ENCODE measurements at regions not wholly inside any gene's neighbourhood (a gene's known extent, or its start where the extent isn't known, plus 50 kb on each side); places are given as distances from the start of the nearest gene placed in this dataset.
"Not testable (repeated sequence)": the region's sequence is repeated elsewhere in the genome, so short reads cannot be mapped to it uniquely, and the experiment has no call there.

DNA sequence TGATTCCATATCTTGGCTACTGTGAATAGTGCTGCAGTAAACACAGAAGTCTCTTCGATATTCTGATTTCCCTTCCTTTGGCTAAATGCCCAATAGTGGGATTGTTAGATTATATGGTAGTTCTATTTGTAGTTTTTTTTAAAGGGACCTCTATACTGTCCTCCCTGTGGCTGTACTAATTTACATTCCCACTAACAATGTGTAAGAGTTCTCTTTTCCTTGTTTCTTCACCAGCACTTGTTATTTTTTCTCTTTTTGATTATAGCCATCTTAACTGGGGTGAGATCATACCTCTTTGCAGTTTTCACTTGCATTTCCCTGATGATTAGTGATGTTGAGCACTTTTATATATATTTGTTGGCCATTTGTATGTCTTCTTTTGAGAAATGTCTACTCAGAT lies 102.0 kb downstream of the CARTPT start:
- DNase-seq (ENCODE audit: low spot score) = no peak

DNA sequence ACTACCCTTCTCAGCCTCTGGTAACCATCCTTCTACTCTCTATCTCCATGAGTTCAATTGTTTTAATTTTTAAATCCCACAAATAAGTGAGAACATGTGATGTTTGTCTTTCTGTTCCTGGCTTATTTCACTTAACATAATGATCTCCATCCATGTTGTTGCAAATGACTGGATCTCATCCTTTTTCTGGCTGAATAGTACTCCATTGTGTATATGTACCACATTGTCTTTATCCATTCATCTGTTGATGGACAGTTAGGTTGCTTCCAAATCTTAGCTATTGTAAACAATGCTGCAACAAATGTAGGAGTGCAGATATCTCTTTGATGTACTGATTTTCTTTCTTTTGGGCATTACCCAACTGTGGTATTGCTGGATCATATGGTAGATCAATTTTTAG lies 103.0 kb downstream of the CARTPT start:
- not testable (repeated sequence) for DNase-seq (ENCODE audit: low spot score)

DNA sequence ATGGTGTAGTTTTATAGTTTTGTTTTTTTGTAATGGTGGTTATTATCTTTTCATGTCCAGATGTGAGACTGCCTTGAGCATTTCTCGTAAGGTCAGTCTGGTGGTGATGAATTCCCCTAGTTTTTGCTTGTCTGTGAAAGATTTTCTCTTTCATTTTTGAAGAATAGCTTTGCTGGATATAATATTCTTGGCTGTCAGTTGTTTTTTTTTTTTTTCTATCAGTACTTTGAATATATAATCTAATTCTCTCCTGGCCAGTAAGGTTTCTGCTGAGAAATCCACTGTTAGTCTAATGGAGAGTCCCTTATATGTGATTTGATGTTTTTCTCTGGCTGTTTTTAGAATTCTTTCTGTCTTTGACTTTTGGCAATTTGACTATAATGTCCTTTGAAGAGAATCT lies 106.9 kb downstream of the CARTPT start:
- DNase-seq (ENCODE audit: low spot score) = no peak

DNA sequence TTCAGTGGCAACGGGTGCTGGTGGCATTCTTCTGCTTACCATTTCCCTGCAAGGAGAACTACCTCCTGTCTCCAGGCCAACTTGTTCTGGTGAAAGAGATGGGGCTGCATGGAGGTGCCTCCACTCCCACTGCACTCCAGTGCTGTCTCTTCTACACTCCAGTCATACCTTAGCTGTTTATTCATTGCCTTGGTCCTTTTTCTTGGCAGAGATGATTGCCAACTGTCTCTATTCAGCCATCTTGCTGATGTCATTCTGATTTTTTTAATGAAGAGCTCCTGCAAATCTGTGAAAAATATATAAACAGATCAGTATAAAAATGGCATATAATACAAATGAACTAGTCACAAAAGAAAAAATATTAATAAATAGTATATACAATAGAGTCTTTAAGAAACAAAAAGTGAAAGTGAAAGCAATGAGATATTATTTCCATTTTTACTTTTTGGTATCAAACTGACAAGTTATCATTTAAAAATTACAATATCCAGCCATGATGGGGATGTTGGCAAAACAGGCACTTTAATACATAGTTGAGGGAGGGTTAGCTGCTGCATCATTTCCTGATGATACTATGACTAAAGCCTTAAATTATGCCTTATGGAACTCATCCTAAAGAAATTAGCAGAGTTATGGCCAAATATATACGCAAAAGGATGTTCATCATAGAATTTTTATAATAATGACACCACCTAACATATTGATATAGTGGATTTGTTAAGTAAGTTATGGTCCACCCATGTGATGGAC lies 109.4 kb downstream of the CARTPT start:
- no peak for DNase-seq (ENCODE audit: low spot score)

DNA sequence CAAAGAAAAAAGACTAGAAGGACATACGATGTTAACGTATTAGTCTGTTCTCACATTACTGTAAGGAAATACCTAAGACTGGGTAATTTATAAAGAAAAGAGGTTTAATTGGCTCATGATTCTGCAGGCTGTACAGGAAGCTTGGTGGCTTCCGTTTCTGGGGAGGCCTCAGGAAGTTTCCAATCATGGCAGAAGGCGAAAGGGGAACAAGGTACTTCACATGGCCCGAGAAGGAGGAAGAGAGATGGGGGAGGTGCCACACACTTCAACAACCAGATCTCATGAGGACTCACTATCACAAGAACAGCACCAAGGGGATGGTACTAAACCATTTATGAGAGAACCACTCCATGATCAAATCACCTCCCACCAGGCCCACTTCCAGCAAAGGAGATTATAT lies 110.1 kb downstream of the CARTPT start:
- no peak for DNase-seq (ENCODE audit: low spot score)

DNA sequence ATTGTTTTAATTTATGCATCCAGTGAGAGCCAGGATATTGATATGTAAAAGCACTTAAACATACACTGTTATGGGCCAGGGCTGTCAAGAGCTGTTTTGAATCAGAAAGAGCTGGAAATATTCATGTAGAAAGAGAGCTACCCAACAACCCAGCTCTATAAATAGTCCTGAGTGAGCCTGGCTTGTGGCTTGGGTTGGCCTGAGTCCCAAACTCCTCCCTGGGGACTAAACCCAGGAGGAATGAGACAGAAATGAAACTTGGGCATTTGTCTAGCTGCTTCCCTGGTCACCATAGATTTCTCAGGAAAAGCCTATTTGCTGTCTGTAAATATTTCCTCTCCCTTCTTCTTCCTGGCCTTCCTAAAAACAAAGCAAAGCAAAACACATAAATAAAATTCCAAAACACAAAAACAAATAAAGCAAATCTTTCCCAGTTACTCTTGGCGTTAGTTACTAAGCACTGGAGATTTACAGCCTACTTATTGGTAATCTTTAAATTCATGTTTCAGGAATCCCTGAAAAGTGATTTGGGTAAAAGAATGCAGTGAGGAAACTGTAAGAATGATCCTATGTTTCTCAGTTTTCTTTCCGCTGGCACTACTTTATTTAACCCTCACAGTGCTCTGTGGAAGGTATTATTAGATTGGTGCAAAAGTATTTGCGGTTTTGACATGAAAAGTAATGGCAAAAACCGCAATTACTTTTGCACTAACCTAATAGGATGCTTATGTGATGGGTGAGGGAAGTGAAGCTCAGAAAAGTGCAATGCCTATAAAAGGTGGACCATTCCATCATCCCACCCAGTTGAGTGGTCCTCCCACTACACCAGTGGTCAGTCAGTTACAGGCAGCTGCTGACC lies 111.8 kb downstream of the CARTPT start:
- peak; percentile 30 for DNase-seq (ENCODE audit: low spot score)

DNA sequence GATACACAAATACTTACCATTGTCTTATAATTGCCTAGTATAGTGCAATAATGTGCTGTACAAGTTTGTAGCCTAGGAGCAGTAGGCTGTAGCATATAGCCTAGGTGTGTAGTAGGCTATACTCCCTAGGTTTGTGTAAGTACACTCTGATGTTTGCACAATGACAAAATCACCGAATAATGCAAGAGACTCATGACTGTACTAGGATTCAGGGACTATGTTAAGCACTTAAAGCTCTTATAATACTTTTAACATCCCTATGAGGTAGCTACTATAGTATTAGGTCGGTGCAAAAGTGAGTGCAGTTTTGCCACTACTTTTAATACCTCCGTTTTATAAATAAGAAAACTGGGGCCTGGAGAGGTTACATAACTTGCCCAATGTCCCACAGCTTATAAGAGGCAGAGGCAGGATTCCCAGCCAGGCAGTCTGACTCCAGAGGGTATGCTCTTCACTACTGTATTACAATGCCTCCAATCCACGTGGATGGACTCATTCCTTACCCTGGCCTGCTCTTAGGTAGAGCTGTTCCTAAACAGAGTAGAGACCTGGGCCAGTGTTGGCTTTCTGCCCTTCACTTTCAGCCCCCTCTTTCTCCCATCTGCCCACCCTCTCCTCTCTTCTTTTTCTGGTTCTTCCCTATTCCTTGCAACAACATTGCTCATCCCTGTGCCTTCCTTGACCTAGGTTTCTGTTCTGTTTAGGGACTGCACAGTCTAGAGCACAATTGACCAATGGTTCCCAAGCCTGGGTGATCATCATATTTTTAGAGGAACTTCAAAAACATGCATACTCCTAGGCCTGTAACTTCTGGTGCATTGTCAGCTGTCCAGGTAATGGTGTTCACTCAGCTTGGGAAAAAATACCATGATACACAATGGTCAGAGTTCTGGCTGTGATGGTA lies 114.0 kb downstream of the CARTPT start:
- DNase-seq (ENCODE audit: low spot score) = no peak

DNA sequence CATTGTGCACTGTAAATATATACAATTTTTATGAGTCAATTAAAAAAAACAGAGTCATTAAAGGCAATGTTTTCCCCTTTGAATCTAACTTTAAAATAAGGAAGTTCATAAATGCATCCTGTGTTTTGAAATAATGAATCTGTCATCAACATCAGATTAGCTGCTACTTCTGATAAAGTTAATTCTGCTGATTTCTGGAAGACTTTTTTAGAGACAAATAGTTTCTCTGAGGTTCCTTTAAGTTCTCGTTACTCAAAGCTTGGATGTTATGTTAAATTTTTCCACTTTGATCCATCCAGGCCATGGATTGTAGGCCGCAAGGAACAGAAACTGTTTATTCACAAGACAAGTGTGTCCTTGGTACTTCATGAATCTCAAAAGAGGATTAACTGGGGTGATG lies 115.5 kb downstream of the CARTPT start:
- DNase-seq (ENCODE audit: low spot score) = no peak

DNA sequence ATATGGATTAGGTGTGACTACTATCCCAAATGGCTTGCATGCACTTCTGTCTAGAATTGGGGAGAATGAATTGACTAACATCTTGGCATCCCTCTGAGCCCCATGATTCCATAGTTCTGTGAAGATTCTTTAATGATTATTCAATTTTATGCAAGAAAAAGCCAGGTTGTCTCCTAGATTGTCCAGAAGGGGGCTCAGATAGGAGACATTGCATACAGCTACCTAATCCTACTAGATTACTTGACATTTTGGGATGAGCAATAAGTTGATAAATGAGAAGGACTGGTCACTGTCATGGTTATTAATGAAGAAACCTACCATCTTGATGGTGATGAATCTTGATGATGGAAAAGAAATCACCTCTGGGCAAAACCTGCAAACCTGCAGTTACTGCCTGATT lies 117.0 kb downstream of the CARTPT start:
- DNase-seq (ENCODE audit: low spot score) = no peak

DNA sequence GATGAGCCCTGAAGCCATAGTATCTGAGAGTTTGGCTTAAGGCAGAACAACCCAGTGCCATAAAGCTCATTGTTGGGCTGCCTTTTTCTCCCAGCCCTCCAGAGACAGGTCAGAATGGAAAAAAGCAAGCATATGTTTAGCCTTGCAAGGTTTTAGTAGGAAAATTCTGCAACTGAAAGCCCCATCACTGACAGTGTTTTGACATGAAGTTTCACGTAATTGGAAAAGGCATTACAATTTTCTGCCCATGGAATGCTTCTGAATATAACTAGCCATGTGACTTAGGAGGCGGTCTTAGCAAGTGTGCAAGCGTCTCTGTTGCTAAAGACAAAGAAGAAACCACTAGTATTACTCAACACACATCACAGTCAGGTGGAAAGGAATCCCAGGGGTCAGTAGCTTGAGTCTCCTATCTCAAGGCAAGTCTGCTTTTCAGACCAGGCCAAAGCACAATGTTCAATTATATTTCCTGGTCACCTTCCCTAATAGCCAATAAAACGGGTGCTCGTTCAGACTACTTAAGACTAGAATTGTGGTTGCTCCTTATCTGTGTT lies 117.6 kb downstream of the CARTPT start:
- DNase-seq (ENCODE audit: low spot score) = no peak

DNA sequence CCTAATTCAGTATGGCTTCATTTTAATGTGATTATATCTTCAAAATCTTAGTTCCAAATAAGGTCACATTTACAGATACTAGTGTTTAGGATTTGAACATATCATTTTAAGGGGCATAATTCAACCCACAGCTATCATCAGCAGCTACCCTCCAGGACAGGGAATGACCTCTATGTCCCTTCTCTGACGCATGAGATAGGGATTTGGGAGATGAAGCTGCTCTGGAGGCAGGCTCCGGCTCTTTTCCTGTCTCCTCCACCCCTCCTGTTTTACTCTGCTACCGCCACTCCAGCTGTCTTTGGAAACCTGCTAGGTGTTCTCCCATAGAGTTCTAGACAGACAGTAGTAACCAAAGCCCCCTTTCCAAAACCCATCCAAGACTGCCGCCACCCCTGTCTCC lies 119.2 kb downstream of the CARTPT start:
- DNase-seq (ENCODE audit: low spot score) = no peak

DNA sequence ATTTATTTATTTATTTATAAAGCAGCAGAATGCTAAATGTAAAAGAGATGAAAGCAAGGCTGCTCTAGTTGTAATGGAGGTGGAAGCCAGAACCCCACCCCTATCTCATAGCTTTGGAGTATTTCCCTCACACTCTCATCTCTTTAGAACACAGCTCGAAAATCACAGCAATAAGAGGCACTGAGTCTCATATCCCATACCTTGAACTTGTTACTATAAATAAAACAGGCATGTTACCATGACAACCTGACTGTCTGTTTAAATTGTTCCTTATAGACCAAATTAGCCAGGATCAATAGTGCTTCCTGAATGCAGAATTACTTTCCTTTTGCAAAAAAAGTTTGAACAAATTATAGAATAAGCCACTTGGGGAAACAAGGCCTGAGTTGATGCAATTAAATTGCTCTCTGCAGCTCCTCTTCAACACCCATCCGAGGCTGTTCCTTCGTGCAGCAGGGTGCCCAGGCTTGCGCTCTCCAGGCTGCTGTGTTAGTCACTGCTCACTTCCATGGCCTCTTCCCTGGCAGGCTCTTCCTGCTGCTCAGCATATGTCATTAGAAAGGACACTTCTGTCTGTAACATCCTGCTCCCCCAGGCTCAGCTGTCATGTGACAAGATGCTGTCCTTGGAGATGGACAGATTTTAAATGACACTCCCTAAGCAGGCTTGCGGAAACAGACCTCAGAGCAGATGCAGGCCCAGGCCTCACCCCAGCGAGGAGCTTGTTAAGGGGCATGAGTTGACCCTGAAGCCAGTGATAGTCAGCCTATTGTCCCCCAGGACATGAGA lies 120.2 kb downstream of the CARTPT start:
- DNase-seq (ENCODE audit: low spot score) = peak; percentile 22

DNA sequence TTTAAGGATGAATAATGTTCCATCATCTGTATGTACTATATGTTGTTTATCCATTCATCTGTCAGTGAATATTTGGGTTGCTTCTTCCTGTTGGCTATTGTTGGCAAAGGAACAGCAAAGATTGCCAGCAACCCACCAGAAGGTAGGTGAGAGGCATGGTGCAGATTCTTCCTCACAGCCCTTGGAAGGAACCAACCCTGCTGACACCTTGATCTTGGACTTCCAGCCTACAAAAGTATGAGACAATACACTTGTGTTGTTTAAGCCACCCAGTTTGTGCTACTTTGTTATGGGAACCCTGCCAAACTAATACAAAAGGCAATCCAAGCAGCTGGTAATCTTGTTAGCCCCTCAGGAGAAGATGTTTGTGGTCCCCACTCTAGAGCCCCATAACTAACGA lies 122.0 kb downstream of the CARTPT start:
- no peak for DNase-seq (ENCODE audit: low spot score)

DNA sequence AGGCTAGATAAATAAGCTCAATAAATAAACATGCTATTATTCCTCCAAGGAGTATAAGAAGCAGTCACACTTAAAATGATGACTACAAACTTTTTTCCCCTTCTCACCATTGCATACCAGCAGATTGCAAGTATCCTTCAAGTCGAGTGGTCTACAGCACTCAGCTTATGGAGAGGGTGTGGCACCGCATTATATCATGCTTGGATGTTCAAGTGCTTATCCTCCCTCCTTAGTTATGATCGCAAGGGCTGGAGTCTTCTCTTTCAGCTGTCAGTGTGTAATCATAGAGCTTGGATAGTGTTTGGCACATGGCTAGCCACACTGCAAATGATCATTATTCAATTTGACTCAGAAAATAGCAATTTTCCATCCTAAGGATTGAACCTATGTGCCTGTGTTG lies 124.0 kb downstream of the CARTPT start:
- DNase-seq (ENCODE audit: low spot score) = no peak

DNA sequence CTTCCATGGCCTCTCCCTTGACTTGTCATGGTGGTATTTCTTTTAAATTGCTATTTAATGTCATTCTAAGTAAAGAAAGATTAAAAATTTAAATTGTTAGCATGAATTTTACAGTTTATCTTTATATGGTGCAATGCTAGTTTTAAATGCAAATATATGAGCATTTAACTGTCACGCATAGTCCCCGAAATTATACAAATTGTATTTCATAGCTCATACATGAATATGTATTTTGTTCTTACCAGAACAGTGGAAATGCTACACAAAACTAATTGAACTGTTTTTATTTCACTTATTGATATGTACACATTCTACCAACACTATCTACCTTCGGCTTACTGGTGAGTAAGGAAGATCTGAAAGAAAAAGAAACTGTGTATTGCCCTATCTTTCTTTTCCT lies 125.8 kb downstream of the CARTPT start:
- DNase-seq (ENCODE audit: low spot score) = no peak

DNA sequence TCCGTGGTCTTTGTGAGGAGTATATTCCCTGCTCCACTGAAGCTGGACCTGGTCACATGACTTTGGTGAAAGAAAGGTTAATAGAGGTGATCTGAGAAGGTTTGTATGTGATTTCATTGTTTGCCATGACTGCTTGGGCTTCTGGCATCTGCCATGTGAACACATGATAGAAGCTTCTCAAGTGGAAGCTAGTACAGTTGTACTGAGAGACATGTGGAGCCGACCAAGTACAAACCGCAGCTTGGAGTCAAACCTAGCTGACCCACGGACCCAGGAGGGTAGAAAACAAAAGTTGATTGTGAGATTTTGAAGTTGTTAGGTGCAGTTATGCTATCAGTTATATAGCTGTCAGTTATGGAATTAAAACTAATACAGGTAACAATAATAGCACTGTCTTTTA lies 140.4 kb downstream of the CARTPT start:
- DNase-seq (ENCODE audit: low spot score) = no peak

DNA sequence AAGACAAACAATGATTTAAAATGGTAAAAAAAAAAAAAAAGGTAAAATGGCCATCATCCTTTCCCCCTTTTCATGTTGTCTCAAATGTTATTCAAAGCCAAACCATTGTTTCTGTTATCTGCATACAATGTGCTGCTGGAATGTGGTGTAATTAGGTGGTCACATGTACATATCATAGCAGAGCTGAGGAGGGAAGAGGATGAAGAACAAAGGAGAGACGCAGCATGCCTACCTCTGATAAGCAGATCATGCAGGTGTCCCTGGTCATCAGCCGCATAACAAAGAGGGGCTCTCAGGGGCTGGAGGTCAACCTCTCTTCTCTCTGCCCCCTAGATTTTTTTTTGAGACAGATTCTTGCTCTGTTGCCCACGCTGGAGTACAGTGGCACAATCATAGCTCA lies 141.0 kb downstream of the CARTPT start:
- no peak for DNase-seq (ENCODE audit: low spot score)

DNA sequence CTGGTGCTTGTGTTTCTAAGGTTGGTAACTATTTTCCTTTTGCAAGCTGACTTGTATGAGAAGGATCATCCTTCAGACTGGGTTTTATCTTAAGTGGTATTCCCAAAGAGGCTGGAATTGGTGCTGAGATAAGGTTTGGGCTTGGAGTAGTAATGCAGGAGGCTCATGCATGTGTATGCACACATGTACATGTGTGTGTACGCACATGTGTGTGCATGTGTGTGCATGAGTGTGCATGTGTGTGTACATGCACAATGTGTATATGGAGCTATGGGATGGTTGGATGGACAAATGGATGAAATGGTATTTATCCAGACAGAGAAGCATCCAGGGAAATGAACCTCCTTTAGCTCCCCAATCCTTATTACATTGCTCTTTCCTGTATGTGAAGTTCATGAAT lies 142.6 kb downstream of the CARTPT start:
- no peak for DNase-seq (ENCODE audit: low spot score)

DNA sequence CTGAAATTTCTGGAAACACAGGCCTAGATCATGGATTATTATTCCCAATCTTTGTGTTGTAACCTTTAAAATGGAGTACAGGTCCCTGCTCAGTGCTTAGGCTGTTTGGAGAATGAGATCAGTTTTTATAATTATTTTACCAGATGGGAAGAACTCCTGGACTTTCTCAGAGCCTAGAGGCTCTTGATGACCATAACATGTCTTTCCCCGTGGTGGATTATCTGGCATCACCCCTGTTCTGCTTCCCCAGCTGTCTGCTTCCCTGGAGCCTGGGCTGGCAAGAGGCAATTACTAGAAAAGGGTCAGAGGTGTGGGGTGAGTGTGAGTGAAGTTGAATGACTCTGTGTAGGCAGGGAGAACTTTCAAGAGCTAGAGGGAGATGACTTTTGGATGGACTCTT lies 143.0 kb downstream of the CARTPT start:
- no peak for DNase-seq (ENCODE audit: low spot score)

DNA sequence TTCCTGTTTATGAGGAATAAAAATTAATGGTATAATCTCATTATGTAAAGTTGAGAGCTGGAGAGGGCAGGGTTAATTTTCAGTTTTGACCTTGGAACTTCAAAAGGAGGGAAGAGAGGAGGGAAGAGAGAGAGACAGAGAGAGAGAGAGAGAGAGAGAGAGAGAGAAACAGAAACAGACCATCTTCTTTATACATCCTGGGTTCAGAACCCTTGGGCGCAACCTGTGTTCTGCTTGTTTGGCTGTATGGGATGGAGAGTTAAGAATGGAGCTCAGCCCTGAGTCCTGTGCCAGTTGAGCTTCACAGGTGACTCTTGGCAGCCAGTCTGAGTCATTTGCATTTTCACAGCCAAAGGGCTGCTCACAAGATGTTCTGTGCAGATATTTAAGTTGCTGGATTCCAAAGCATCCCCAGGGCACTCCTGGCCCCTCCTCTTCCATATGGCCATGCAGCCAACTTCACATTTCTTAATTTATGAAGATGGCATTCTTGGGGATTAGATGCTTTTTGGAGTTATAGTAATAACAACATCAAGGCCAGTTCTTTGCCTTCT lies 143.5 kb downstream of the CARTPT start:
- DNase-seq (ENCODE audit: low spot score) = no peak
